AG10803 (cell line): ENCODE measurements at regions not wholly inside any gene's neighbourhood (a gene's known extent, or its start where the extent isn't known, plus 50 kb on each side); places are given as distances from the start of the nearest gene placed in this dataset.

Experiments used
- DNase-seq: peaks from one replicate; pipeline ENCODE4 v3.0.0; 2010; ENCODE audit warnings: low read depth
- H3K4me3 ChIP-seq: 2 replicates; pipeline ENCODE4 v1.5.1; 2011; ENCODE audit warnings: mild to moderate bottlenecking, low read length, control low read depth
- CTCF ChIP-seq: conservative IDR thresholded peaks from 2 replicates; pipeline ENCODE4 v1.5.1; 2011; ENCODE audit warnings: mild to moderate bottlenecking, low read length, control low read depth, inconsistent platforms

GRCh38 chrX:150202641-150203247, 160.4 kb upstream of the MAMLD1 start:
- peak; percentile 85 for DNase-seq
- no peak overlapping the region for H3K4me3 ChIP-seq
- TF ChIP-seq CTCF = no peak

- TF ChIP-seq CTCF = no peak
- DNase-seq = no peak
Measured at GRCh38 chrX:150203248-150203645, 159.9 kb upstream of the MAMLD1 start.

GRCh38 chrX:150205011-150205410, 158.1 kb upstream of the MAMLD1 start:
- no peak overlapping the region for H3K4me3 ChIP-seq
- DNase-seq = no peak
- no peak for TF ChIP-seq CTCF

More at GRCh38 chrX:150203248-150203645, 159.9 kb upstream of the MAMLD1 start:
- no peak overlapping the region for H3K4me3 ChIP-seq

- H3K4me3 ChIP-seq = no peak overlapping the region
- no peak for DNase-seq
- TF ChIP-seq CTCF = no peak
Measured at GRCh38 chrX:150207733-150208132, 155.4 kb upstream of the MAMLD1 start.

- peak; percentile 48 for DNase-seq
- H3K4me3 ChIP-seq = no peak overlapping the region
- no peak for TF ChIP-seq CTCF
Measured at GRCh38 chrX:150211988-150212387, 151.1 kb upstream of the MAMLD1 start.

- DNase-seq = peak; percentile 55
- H3K4me3 ChIP-seq = no peak overlapping the region
Measured at GRCh38 chrX:150212672-150213480, 150.2 kb upstream of the MAMLD1 start.

More at GRCh38 chrX:150212672-150213480, 150.2 kb upstream of the MAMLD1 start:
- no peak for TF ChIP-seq CTCF
